ENCODE measurements at regions not wholly inside any gene's neighbourhood (a gene's known extent, or its start where the extent isn't known, plus 50 kb on each side); places are given as distances from the start of the nearest gene placed in this dataset.

- TF ChIP-seq CTCF (conservative IDR thresholded peaks at IDR 0.05 in 1 of 2, IDR thresholded peaks at IDR 0.05 in 1 of 2; ENCODE audit: extremely low read depth in 1 of 2, insufficient read depth in 1 of 2, low read depth in 1 of 2, low read length in 2 of 2) (no peak), EZH2 (IDR thresholded peaks at IDR 0.05; ENCODE audit: borderline replicate concordance, low read length) (no peak)
Observed at GRCh38 chr11:88424881-88425280, 87.3 kb upstream of the CTSC start.
